GM18873 (cell line): ENCODE measurements at regions not wholly inside any gene's neighbourhood (a gene's known extent, or its start where the extent isn't known, plus 50 kb on each side); places are given as distances from the start of the nearest gene placed in this dataset.
A peak's percentile ranks its signal among the peaks of the same experiment; 100 is the strongest.

Source experiments
- ATAC-seq: cut with Tn5 transposase; IDR thresholded peaks from one replicate; pipeline ENCODE4 v1.9.1; 2021; ENCODE audit warnings: mild to moderate bottlenecking, moderate library complexity, moderate number of reproducible peaks; ENCODE audit not compliant: unreplicated experiment, low FRiP score

- no peak for ATAC-seq
Observed at GRCh38 chr2:181326661-181327060, 130.5 kb upstream of the ITGA4 start.

- ATAC-seq, result no peak
Observed at GRCh38 chr2:181330286-181330685, 126.9 kb upstream of the ITGA4 start.

DNA sequence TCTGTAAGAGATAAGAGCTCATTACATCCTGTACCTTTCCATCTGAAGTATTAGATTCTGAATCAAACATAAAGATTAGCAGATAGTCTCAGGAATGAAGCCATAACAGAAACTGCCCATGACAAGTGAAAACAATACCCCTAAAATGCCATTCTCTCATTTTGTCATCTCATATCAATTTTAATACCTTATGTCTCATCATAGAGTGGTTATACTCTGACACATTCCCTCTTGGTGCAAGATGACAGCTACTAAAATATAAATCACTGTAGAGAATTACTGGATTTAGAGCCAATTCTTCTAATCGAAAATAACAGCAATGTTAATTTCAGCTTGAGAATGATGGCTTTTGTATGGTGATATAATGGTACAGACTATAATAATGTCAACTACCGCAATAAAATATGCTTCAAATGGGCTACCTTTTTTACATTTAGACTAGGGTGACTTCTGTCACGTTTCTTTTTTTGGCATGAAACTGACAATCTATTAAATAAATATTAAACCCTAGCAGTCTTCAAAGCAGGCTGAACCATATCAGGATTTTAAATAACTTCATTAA, 125.1 kb upstream of the ITGA4 start:
- ATAC-seq, result no peak

- no peak for ATAC-seq
Observed at GRCh38 chr2:181334158-181334826, 122.9 kb upstream of the ITGA4 start.

DNA sequence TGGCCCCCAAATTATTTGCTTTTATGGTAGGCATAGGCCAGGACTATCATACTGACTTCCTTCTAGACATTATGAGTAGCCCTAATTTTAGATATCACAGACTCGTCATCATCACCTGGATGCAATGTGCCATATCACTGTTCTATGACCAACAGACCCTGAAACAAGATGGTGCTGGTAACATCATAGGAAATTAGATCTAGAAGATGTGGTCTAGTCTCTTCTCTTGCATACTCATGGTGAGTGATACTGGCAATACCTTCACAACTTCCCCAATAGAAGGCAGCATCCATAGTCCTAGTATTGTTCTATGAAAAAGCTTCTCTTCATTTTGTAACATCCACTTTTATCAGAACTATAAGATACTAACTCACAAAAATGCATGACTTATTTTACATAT, 116.3 kb upstream of the ITGA4 start:
- no peak for ATAC-seq

DNA sequence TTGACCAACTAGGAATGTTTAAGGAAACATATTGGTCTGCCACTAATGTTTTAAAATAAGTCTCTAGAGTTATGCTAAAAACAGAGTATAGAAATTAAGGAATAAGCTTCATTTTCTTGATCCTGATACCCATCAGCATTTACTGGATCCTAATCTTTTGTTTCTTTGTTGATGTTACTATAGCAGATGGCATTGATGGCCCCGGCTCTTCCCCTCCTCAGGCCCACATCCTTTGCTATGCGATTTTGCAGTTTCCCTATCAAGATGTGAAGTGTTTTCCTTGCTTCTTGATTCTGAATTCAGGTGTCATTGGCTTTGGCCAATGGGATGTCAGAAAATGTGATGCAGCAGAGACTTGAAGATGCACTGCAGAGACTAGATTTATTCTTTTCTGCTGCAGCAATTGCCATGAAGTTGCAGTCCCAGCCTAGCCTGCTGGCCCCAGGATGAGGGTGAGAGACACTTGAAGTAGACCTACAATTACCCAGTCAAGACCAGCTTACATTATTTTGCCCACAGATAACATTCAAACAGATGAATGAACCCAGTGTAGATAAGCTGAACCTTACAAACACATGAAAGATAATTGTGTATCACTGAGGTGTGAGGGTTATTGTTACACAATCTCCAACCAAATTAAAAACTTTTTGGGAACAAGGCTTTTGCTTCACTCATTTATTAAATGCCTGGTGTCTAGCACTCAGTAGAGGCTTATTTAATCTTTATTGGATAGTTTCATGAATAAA, 115.2 kb upstream of the ITGA4 start:
- no peak for ATAC-seq

DNA sequence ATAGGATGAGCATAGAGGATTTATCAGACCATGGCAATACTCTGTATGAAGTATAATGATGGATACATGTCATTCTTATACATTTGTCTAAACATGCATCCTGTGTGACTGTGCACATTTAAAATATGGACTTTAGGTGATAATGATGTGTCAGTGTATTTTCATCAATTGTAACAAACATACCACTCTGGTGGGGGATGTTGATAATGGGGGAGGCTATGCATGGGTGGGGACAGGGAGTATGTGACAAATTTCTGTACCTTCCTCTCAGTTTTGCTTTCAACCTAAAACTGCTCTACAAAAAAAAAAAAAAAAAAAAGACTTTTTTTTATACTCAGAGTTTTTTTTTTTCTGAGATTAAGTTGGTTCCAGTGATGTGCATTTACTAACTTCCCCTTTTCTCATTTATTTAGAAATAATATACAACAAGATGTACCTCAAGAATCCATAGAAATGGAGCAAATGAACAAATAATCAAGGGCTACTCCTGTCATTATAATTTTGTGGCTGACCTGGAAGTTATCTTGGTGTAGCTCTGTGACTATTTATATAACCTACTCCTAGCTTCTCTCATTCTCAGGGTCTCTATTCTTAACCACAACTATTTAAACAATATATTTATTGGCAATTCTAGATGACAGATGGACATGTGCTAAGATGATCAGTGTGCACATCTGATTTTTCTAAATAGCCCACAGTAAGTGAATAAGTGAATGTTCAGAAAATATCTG, 108.9 kb upstream of the ITGA4 start:
- peak; percentile 75 for ATAC-seq

- ATAC-seq, result no peak
Observed at GRCh38 chr2:181352158-181352557, 105.0 kb upstream of the ITGA4 start.

DNA sequence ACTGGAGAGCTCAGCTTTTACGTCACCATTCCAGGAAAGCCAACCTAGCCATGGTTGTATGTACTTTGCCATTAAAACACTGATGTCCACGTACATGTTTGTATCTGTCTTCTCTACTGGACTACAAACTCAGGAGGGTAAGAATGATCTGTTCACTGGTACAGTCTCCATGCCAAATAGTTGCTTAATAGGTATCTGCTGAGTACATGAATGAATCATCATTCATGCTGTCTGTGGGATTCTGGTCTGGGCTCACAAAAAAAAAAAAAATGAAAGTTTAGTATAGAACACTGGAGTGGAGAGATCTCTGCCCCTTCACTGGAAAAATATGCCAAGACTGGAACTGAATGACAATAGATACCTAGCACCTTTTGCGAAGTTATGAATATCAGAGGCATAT, 102.6 kb upstream of the ITGA4 start:
- no peak for ATAC-seq

GRCh38 chr2:181356526-181357130, 100.6 kb upstream of the ITGA4 start:
- no peak for ATAC-seq

GRCh38 chr2:181357979-181358378, 99.2 kb upstream of the ITGA4 start:
- ATAC-seq, result no peak

GRCh38 chr2:181362561-181362960, 94.6 kb upstream of the ITGA4 start:
- ATAC-seq, result no peak

- no peak for ATAC-seq
Observed at GRCh38 chr2:181363164-181363563, 94.0 kb upstream of the ITGA4 start.

DNA sequence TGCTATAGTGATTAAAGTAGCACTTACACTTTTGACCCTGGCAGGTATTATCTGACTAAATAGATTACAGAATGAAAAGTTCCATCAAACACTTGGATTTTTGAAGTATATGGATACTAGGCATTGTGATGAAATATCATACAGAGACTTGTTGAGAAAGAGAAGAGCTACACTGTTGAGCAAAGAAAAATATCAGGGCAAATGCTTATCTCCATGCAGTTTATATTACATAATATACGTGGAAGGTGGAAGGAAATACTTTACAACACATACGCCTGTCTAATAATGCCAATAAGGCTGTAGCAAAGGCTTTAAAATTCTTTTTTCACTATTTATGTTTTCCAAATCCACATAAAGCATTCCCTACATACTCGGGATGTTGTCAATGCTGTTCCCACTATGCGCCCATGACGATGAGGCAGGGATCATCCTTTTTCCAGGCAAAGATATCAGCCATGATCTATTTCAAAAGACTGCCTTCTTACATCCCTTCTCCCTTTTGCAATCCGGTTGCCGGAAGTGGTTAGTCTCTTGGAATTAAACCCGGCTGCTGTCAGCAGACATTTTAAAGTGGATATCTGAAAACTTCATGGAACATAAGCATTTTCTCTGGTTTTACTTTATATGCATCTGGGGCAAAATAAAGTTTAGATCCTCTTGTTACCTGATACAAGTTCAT, 92.6 kb upstream of the ITGA4 start:
- ATAC-seq, result no peak

GRCh38 chr2:181366675-181367175, 90.5 kb upstream of the ITGA4 start:
- ATAC-seq, result no peak

- no peak for ATAC-seq
Observed at GRCh38 chr2:181367411-181367810, 89.8 kb upstream of the ITGA4 start.

DNA sequence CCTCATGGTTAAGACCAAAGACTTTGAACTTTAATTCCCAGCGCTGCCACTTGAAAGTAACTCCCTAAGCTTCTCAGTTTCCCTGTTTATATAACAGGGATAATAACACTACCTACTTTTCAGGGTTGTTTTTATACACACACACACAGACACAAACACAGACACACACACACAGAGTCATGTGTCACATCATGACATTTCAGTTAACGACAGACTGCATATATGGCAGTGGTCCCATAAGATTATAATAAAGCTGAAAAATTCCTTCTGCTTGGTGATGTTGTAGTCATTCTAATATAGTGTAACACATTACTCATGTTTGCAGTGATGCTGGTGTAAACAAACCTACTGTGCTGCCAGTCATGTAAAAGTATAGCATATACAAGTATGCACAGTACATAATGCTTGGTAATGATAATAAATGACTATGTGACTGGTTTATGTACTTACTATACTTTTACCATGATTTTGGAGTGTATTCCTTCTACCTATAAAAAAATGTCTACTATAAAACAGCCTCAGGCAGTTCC, 89.2 kb upstream of the ITGA4 start:
- ATAC-seq, result no peak

- no peak for ATAC-seq
Observed at GRCh38 chr2:181370126-181370525, 87.1 kb upstream of the ITGA4 start.

DNA sequence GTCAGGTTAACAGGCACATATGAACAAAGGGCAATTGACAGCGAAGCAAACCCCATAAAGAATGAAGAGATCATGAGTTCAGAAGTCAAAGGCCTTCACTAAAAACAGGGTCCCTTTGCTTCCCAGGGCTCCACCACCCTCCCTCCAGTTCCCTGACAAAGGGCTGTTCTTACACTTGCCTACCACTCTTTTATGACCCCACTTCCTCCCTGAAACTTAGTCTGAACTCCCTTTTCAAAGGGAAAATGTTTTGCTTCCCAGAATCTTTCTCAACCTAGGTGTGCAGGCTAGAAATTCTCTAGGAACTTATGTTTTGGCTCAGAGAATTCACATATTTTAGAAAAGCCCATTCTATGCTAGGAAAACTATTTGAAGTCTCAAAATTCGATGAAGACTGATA, 86.0 kb upstream of the ITGA4 start:
- no peak for ATAC-seq
